MV-4-11 (cell line): ENCODE measurements at regions not wholly inside any gene's neighbourhood (a gene's known extent, or its start where the extent isn't known, plus 50 kb on each side); places are given as distances from the start of the nearest gene placed in this dataset.

Experiments used
- DNase-seq: peaks from one replicate; lab custom pipeline; 2025; lab: John Stamatoyannopoulos, UW

DNA sequence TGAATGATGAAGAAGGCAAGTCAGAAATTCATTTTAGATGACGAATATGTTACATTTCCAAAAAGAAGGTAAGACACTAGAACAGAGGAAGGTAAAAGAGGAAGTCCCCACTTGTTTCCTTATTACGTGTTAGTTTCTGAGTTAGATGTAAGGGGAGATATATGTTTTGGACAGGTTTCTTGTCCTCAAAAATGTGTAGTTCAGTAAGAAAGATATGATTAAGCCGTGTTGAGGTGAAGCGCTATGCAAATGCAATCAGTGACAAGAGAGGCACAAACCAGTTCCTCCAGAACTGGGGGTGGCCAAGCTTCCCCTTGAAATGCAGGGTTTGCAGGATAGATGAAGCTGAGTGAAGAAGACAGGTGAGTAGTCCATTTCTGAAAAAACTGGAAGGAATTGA is 293.3 kb upstream of the RUNX1 start:
- DNase-seq = peak; percentile 42

DNA sequence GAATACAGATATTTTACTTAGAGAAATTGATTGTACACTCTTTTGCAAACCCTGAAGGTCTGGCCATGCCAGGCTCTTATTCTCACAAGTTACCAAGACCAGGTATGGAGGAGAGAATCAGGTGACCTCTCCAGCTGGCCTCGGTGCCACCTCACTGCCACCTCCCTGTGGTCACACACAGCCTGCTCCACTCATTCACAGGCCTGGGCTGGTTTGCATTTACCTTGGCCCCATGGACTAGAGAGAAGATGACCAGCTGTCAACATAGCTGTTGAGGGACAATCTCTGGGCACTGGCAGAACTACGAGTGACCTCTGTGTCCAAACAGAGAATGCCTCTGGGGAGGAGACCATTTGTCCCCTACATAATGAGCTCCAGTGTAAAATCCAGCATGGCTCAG is 291.2 kb upstream of the RUNX1 start:
- no peak for DNase-seq

DNA sequence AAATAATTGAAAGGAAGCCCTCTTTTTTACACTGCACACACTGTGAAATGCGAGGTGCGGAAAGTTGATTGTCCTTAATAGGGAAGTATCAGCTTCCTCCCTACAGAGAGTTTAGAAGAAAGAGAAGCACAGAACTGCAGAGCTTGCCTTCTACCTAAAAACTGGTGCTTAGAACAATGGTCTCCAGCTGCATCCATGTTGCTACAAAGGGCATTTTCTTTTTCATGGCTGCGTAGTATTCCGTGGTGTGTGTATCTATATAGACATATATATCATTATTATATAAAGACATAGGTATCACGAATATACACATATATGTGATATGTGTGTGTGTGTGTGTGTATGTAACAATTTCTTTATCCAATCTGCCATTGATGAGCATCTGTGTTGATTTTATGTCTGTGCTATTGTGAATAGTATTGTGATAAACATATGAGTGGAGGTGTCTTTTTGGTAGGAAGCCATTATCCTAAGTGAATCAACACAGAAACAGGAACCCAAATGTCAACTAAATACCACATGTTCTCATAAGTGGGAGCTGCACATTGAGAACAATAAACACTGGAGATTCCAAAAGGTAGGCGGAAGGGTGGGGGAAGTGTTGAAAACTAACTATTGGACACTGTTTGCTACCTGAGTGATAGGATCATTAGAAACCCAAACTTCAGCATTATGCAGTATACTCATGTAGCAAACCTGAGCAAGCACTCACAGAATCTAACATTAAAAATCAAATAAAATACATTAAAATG is 290.0 kb upstream of the RUNX1 start:
- no peak for DNase-seq

DNA sequence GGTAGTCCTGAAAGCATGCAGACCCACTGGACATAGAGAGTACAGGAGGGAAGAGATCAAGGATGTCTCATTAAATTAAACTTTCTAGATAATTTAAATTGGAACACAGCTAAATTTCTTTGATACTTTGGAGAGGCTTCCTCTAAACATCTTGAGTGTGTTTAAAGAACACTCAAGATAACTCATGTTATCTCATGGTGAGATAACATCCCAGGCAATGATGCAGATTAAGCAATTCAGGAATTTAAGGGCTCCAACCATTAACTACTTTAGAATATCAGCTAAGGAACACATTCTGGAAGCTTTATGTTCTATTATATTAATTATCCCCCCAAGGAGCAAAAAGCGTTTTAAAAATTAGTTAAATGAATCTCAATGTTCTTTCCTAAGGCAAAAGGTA is 289.2 kb upstream of the RUNX1 start:
- DNase-seq = no peak

DNA sequence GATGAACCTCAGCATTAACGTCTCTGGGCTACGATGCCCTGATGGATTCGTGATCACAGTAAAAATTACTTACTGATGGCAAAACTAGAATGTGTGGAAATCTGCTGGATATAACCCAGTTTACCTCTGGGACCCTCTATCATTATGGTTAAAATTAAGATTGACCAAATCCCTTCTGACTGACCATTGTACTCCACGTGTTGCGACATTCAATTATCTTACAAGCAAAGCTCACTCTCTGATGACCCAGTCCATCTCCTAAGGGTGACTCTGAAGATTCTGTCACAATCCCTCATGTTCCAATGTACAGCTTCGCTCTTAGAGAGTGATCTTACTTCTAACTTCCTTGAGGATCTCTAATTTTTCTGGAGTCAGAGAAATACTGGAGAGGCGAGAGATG is 288.5 kb upstream of the RUNX1 start:
- DNase-seq = no peak

DNA sequence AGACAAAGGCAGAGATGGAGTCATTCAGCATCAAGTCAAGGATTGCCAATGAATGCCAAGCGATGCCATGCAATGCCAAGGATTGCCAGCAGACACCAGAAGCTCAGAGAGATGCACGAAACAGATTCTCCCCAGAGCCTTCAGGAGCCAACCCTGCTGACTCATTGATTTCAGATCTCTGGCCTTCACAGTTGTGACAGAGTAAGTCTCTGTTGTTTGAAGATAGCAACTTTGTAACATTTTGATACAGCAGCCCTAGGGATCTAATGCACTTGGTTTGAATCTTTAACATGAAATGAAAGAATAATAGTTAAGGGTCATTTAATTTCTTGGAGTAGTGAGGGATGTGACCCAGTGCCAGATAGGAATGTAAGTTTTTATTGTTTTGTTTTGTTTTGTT is 287.4 kb upstream of the RUNX1 start:
- no peak for DNase-seq

DNA sequence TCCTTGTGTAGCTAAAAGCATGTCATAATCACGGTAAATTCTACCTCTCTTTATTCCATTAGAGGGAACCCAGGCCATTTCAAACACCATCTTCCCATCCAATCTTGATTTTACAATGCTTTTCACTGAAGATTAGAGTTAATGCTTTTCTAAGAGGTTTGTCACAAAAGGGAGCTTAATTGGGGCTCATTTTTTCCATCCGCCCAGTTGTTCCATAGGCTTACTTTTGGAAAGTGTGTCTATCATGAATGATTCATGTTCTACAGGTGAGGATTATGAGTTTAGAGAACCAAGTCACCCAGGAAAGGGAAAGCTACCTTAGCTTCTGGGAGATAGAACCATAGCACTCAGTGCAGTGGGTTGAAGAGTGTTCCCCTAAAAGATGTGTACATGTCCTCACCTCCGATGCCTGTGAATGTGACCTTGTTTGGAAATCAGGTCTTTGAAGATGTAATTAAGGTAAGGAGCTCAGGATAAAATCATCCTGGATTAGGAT is 286.9 kb upstream of the RUNX1 start:
- DNase-seq = no peak

DNA sequence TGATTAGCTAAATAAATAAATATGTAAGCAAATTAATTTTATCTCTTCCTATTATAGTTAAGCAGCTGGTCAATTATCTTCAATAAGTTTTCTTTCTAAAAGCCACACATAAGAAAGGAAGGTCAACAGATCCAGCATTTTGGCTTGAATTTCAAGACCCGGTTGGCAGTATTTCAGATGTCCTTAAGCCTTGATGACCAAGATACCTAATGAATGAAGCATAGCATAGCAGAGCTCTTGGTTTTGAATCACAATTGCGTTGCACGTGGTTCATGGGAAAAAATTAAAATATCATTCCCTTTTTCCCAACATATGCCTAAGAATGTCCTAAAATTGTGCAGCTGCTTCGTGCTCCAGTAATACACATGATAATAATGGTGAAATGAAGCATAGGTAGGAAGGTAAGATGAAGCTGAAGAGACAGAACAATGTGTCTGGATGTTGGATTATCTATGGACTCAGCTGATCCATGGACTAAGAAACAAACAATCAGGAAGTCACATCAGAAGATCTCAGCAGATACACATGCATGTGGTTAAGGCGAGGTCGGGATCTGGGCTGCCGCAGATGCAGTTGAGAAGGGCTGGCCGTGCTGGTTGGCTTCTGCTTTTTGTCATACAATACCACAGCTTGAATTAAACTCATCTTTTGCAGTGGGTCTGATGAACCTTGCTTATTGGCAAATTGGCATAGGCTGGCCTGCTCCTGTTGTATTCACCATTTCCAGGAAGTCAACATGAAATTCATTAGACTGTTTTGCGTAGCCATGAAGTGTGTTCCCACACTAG is 284.9 kb upstream of the RUNX1 start:
- peak; percentile 88 for DNase-seq

DNA sequence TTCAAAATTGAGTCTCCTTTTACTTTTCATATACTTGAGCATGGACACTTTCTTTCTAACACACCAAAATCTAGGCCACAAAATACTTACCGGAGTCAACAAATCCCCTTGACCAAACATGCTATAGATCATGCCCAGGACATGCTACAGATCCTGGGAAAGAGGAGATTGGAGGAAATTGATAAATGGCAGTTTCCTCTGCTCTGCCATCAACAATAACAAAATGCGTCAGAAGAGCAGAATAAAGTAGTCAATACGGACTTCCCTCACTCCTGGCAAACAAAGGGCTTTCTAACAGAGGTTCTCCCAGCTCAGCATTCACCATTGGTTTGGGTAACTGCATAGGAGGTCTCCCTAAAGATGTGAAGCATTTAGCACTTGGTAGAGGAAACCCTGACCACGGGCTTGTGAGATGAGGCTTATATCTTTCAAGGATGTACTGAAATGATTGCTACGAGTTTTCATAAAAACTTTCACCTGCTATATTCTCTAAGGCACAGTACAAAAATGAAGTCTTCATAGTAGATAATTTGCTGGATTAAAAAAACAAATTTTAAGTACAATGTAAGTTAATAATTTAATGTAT is 283.8 kb upstream of the RUNX1 start:
- no peak for DNase-seq

DNA sequence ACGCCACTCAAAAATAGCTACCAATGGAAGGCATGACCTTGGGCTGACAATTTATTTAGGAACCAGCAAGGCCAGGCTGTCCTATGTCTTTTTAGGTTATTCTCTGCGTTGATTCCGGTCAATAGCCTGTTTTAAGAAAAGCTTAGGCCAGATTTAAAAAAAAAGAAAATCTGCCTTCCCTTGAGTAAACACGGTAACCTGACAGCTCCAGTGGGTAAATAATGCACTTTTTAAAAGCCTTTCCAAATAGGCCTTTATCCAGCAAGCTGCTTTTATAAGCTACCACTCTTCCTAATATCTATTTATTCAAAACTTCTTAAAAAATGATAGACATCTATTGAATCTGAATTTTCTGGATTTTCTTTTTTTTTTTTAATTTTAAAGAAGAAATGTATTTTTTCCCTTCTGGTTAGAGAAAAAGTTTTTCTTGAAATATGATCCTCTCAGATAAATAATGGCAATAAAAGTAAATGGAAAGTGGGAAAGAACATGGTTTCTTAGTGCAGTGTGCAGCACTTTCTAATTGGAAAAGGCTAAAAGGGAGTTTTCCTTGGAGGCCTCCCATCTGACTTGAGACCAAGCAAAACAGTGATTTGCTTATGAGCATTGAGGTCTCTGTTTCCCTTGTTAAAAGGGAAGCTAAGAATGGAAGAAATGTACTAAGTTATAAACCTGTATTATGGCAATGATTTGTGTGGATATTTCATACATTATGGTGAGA is 281.0 kb upstream of the RUNX1 start:
- no peak for DNase-seq

DNA sequence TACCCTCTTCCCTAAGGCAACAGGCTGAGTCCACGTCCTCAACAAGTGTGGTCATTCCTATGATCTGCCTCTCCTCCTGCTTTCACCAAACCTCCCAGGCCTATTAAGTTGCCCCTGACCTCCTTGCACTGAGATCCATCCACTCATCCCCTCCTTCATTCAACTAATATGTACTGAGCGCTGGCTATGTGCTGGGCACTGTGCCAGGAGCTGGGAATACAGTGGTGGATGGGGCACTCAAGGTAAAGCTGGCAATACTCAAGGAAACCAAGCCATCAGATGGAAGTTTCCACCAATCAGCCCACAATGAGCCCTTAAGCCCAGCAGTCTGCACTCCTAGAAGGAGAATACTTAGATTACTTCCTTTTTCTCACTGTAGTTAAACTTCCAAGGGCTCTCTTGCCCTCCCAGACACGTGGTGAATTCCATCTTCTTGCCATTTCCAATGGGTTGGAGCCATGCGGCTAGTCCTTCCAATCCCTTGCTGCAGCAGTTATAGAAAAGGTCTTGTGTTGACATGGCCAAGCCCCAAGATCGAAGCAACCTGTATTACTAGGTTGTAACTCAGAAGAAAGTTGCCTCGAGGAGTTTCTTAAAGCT is 279.9 kb upstream of the RUNX1 start:
- no peak for DNase-seq

DNA sequence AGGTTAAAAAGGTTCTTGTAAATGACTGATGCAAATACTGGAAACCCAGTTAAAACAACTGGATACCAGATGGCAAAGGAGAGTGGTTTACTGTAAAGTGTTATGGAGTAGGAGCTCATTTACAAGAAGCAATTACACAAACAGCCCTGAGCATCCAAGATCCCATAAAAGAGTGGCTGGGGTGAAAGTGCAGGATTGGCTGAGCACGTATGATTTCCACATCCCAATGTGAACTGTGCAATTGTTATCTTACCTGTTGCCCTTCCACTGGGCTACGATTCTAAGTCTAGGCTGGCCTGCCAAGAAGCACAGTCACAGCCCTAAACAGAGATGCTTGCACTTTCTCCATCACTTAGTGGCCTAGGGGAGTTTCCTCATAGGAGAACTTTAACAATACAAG is 277.6 kb upstream of the RUNX1 start:
- DNase-seq = no peak

DNA sequence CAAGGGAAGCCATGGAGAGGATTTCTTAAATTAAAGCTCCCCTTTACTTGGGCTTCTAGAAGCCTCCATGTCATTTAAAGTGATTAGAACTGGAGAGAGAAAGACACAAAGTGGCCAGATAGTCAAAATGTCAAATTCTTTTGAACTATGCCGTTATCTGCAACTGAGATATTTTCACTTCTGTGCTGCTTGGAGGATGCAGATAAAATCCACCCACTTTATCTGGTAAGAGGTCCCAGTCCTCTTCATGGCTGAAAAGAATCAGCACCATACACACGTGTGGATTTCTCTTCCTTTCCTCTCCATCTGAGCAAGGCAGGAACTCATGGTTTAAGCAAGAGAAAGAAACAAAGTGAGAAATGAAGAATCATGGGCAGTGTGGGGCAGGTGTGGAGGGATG is 276.9 kb upstream of the RUNX1 start:
- DNase-seq = no peak

DNA sequence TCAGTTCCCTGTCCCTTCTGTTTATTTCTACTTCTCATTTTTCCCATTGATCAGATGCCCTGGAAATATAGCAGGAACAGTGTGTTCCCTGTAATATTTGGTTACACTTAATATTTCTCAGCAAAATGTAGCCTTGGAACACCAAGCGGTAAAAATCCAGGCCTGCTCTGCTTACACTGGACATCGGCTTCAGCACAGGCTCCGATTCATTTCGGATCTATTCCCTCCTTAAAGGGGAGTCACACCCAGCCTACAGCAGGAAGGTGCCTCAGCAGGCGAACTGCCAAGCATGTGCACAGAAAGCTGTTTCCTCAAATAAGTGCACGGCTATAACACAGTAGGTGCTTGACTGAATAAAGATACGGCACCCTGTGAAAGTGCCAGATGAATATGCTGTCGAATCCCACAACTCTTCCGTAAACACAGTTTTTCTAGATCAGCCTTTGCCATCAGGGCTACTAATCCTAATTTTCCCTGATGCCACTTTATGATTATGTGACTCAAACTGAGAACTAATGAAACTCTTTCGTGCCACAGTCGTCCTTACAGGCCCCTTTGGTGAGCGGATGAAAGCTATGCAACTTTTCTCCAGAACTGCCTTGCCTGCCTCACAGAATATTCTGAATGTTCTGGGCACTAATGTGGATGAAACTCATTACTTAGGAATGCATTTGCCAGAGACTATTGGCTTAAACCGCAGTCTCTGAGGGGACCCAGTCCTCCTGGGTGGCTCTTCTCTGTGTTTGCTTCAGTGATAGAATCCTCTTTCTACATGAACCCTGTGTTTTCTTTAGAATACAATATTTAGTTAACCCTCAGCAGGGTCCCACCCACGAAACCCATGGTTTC is 275.5 kb upstream of the RUNX1 start:
- no peak for DNase-seq

DNA sequence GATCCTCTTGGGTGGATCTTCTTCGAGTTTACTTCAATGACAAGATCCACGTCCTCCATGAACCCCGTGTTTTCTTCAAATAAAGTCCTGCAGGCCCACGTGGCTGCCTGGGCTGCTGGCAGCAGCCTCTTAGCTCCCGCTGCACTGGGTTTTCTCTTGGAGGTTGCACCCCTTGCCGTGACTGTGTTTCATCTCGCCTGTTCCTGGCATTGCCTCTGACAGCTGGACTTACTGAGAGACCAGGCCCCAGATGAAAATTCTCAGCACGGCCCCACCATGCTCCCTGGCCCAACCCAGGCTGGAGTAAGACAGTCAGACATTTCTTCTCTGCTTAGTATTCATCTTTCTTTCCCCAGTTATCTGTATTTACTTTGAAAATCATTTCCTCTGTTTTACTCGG is 274.8 kb upstream of the RUNX1 start:
- DNase-seq = no peak

DNA sequence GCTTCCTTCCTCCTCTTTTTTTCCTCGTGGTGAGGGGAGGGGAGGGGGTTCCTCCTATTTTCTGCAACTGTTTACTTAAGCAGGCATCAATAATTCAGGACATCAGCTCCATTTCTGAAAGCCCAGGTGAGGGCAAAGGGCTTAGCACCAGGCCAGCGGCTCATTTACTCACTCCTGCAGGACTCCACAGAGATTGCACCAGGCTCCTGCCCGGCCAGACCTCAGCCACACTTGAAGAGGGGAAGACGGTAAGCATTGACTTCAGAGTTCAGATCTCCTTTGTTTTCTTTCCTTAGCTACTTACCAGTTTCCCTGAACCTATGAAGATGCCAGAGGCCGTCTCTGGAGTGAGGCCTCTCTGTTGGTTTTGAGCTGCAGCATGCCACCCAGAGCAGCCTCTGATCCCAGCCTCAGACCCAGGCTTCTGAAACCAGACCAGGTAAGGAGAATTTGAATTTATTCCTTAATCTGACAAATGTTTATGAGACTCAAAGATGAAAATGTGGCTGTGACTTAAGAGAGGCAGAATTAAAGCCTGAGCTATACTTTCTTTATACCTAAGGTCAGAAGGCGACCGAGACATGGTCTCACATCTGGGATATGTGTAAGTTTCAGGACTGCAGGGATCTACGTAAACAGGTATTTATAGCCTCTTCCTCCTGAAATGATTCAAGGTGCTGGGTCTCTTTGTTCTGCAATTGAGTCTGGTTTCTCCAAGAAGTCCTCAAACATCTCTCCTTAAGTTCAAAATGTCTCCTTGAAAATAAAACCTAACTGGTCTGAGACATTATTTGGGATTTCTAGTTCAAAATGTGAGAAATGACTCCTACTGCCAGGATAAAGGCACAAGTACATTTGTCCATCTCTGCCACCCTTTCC is 272.5 kb upstream of the RUNX1 start:
- DNase-seq = no peak

DNA sequence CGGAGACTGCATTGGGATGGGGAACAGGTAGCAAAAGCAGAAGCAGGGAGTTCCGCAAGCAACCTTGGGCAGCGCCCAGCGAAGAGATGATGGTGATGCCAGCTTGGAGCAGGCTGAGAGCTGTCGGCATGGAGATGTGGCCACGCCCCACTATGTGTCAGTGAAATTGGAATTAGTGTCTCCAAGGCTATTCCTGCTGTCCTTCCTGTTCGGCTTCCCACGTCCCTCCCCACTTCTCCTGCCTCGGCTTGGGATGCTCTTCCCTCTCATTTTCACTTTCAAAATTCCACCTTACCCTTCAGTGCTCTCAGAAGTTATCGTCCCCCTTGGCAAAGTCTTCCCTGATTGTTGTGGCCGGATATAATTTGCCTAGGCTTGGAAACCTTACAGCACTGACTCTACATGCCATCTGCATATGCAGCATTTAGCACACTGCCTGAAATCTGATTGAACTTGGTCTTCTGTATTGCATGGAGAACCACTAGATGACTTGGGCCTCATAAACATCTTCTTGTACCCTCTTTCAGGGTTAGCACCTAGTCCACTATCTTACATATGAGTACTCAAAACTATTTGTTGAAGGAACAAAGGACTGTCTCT is 270.7 kb upstream of the RUNX1 start:
- no peak for DNase-seq

DNA sequence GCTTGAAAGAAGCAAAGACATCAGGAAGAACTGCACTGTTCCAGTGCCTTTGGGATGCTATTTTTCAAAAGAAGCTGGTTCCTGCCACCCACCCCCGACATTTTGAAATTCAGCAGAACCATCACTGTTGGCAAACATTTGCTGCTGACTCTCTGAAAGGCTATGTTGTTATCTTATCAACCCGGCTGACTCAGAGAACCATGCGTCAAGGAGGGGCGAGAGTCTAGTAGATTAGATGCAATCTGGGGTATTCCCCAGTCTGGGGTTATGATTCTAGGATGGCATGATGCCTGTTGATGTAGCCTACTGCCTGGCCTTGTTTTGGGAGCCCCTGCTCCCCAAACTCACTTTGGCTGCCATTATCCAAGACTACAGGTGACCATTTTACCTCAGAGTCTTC is 267.8 kb upstream of the RUNX1 start:
- no peak for DNase-seq

DNA sequence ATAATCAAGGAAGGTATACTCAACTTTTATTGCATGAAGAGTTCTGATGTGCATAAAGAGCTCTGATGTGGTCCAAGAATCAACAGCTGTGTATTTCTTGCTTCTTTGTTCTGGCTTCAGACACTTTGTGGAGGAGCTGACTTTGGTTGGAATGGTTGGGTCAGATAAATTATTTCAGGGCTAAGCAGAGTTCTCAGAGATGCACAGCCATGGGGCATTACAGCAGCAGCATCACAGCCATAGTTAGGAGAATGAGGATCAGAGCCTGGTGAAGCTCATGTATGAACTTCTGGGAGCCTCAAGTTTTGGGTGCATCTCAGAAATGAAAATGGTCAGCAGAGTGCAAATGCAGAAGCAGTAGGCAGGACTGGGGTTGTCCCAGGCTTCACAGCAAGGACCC is 267.4 kb upstream of the RUNX1 start:
- no peak for DNase-seq
